ENCODE measurements at regions not wholly inside any gene's neighbourhood (a gene's known extent, or its start where the extent isn't known, plus 50 kb on each side); places are given as distances from the start of the nearest gene placed in this dataset.

GRCh38 chr9:129326061-129327005 lies 148.3 kb upstream of the IER5L start:
- Histone ChIP-seq H2BK5ac (ENCODE audit: low read depth, low read length, poor library complexity, severe bottlenecking) (no peak overlapping the region), H3K4me1 (ENCODE audit: control insufficient read depth, insufficient read depth, low read length) (peaks cover 9% of the 10 kb centered on the region; the same call in 1 of the 2 replicates), H3K23ac (ENCODE audit: low read depth, low read length) (no peak overlapping the region), H2AK5ac (ENCODE audit: low read depth, low read length) (no peak overlapping the region; the same call in 1 of the 2 replicates), H3K27ac (ENCODE audit: insufficient read depth, low read length) (no peak overlapping the region), H3K4me2 (ENCODE audit: low read depth, low read length) (no peak overlapping the region), H3K4me3 (ENCODE audit: insufficient read depth, low read depth, low read length) (no peak overlapping the region), H3K18ac (ENCODE audit: low read depth, low read length) (no peak overlapping the region), H2AK9ac (replicated peaks; ENCODE audit: low read depth, low read length, poor library complexity) (no peak overlapping the region), H3K9me1 (ENCODE audit: insufficient read depth, low read length) (peaks cover 3% of the 10 kb centered on the region; the same call in 1 of the 2 replicates), H3K79me1 (ENCODE audit: low read depth in 1 of 2, low read length in 2 of 2) (no peaks in the 10 kb centered on the region), H3K9ac (ENCODE audit: low read depth, low read length) (no peak overlapping the region), H3K9me3 (ENCODE audit: control insufficient read depth, insufficient read depth, low read length) (peaks cover 6% of the 10 kb centered on the region), H4K5ac (ENCODE audit: low read depth, low read length) (no peak overlapping the region), H4K91ac (ENCODE audit: insufficient read depth, low read depth, low read length) (no peak overlapping the region), H2BK120ac (ENCODE audit: low read depth, low read length) (no peak overlapping the region), H4K8ac (ENCODE audit: low read depth in 2 of 2, low read length in 2 of 2) (no peak overlapping the region), H2BK15ac (ENCODE audit: low read depth, low read length) (no peak overlapping the region), H3K4ac (ENCODE audit: low read depth, low read length) (no peak overlapping the region), H2BK20ac (ENCODE audit: low read depth, low read length) (no peak overlapping the region; the same call in 1 of the 2 replicates), H2AFZ (replicated peaks; ENCODE audit: low read length, poor library complexity) (no peak overlapping the region), H3K36me3 (ENCODE audit: control insufficient read depth, insufficient read depth, low read length) (no peaks in the 10 kb centered on the region), H3K27me3 (ENCODE audit: control insufficient read depth, insufficient read depth, low read length) (no peaks in the 10 kb centered on the region), H3K14ac (replicated peaks; ENCODE audit: low read depth, low read length) (no peak overlapping the region), H3K56ac (ENCODE audit: extremely low read depth, insufficient read depth, low read length) (no peak overlapping the region), H4K20me1 (ENCODE audit: insufficient read depth, low read length) (no peaks in the 10 kb centered on the region)
- ATAC-seq (ENCODE audit: low read depth): no peak
- intact Hi-C loops (cut with micrococcal nuclease): no loop called here
- CTCF ChIA-PET: no interaction called here
- POLR2A ChIA-PET (ENCODE audit: unreplicated experiment): no interaction called here
- dilution Hi-C loops (cut with HindIII; ENCODE audit: low sequenced_read_pairs, unreplicated experiment): no loop called here
- BruUV-seq (replicated peaks): no TSS peak
- in situ Hi-C loops (cut with MboI; ENCODE audit: low sequenced_read_pairs): no loop called here
- 87% methylated on average over 4 of the region's 13 CpGs; no CpG with 5 or more reads in 1 of the 2 experiments for WGBS, 2 experiments (ENCODE audit: extremely low coverage in 2 of 2, insufficient read length in 1 of 2)
- no peak for DNase-seq
- TF ChIP-seq FOS (IDR thresholded peaks at IDR 0.05; ENCODE audit: low read depth, low read length): no peak
- TF ChIP-seq SMC3 (IDR thresholded peaks at IDR 0.05; ENCODE audit: low read depth, low read length): no peak
- no peak for TF ChIP-seq RAD21 (IDR thresholded peaks at IDR 0.05; ENCODE audit: low read length)
- no peak for TF ChIP-seq BHLHE40 (IDR thresholded peaks at IDR 0.05; ENCODE audit: low read depth, low read length)
- TF ChIP-seq ELK1 (IDR thresholded peaks at IDR 0.05; ENCODE audit: borderline replicate concordance, low read depth, low read length): no peak
- no peak for TF ChIP-seq MAZ (IDR thresholded peaks at IDR 0.05; ENCODE audit: borderline replicate concordance, low read depth, low read length)
- no peak for TF ChIP-seq MAFK (IDR thresholded peaks at IDR 0.05; ENCODE audit: low read depth, low read length)
- TF ChIP-seq CTCF (conservative IDR thresholded peaks at IDR 0.05; ENCODE audit: low read depth, low read length): no peak
- TF ChIP-seq NFE2L2 (IDR thresholded peaks at IDR 0.05; ENCODE audit: low read depth, low read length): no peak
- TF ChIP-seq CHD1 (IDR thresholded peaks at IDR 0.05; ENCODE audit: low read depth, low read length): no peak
- no peak for TF ChIP-seq MXI1 (IDR thresholded peaks at IDR 0.05; ENCODE audit: borderline replicate concordance, low read depth, low read length)
- no peak for TF ChIP-seq POLR2A (IDR thresholded peaks at IDR 0.05; ENCODE audit: low read depth, low read length)
- no peak for TF ChIP-seq CEBPB (IDR thresholded peaks at IDR 0.05; ENCODE audit: low read depth, low read length)
- no peak for TF ChIP-seq RFX5 (IDR thresholded peaks at IDR 0.05; ENCODE audit: low read depth, low read length)
- no peak for TF ChIP-seq RCOR1 (IDR thresholded peaks at IDR 0.05; ENCODE audit: insufficient replicate concordance, low read length)
